HG03457 (cell line): ENCODE measurements at regions not wholly inside any gene's neighbourhood (a gene's known extent, or its start where the extent isn't known, plus 50 kb on each side); places are given as distances from the start of the nearest gene placed in this dataset.

ENCODE experiments used
- ATAC-seq: cut with Tn5 transposase; IDR thresholded peaks from one replicate; pipeline ENCODE4 v1.9.1; 2021; ENCODE audit warnings: moderate number of reproducible peaks; ENCODE audit not compliant: unreplicated experiment

DNA sequence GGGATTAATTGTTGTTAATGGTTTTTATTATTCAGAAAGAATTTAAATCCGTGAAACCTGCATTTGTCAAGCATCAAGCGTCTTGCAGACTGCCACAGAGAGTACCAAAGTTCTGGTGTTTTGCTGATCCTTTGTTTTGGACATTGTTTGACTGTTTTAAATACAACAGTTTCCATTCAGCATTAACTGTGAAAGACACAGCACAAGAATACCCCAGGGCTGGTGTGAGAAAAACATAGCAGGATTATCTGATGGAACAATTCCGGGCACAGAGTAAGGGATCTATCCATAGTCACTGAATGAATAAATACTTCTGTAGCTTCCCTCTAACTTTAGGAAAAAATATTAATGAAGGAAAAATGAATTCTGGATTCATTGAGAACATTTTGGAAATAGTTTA is 202.3 kb downstream of the LTN1 start:
- no peak for ATAC-seq

DNA sequence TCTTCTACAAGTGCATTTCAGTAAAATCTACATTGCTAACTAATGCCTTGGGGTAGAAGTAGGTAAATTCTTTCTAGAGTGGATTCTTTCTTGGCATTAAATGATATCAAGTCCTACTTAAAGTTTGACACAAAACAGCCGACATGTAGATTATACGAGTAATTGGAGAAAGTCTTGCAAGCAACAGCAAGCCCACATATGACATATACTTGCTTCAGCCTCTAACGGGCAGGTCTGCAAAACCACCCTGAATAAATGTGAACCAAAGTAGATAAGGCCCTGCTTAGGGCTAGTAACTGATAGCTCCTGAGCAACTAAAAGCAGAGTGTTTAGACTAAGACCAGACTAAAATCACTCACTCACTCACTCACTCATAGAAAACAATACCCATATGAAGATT is 203.2 kb downstream of the LTN1 start:
- no peak for ATAC-seq

DNA sequence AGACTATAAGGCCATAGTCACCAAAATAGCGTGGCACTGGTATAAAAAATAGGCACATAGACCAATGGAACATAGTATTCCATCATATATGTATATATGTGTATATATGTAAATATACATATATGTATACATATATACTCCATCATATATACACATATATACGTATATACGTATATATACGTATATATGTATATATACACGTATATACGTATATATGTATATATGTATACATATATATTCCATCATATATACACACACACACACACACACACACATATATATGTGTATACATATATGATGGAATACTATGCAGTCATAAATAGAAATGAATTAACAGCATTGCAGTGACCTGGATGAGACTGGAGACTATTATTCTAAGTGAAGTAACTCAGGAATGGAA is 204.6 kb downstream of the LTN1 start:
- ATAC-seq = no peak

DNA sequence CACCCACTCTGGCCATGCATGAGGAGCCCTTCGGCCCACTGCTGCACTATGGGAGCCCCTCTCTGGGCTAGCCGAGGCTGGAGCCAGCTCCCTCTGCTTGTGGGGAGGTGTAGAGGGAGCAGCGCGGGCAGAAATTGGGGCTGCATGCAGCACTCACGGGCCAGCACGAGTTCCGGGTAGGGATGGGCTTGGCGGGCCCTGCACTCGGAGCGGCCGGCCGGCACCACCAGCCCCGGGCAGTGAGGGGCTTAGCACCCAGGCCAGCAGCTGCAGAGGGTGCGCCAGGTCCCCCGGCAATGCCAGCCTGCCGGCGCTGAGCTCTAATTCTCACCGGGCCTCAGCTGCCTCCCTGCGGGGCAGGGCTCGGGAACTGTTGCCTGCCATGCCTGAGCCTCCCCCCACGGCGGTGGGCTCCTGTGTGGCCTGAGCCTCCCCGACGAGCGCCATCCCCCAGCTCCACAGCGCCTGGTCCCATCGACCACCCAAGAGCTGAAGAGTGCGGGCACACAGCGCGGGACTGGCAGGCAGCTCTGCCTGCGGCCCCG is 209.0 kb downstream of the LTN1 start:
- ATAC-seq = no peak

DNA sequence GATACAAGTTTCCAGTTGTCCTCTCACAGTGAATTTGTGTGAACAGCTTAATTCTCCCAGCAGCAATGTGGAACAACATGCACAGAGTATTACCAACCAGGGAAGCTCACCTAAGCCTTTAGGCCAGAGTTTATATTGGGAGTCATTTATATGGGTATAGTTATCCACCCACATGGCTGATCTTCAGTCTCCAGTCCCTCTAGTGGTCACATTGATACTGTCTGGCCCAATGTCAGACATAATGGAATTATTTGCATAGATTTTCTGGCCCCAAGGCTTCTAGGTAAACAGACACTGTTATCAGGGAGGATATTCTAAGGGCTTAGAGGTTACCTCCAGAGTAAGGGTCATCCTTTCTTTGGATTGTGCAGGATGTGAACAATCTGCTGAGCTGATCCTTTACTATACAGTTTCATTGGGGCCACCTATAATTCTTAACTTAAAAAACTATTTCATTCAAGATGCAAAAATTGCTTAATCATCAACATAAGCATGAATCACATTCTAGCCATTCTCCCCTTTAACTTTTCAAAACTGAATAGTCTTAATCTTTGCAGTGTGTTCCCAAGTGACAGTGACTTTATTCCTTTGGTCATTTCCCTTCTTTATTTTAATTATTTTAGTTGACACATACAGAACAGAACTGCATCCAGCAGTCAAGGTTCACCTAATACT is 210.9 kb downstream of the LTN1 start:
- no peak for ATAC-seq

DNA sequence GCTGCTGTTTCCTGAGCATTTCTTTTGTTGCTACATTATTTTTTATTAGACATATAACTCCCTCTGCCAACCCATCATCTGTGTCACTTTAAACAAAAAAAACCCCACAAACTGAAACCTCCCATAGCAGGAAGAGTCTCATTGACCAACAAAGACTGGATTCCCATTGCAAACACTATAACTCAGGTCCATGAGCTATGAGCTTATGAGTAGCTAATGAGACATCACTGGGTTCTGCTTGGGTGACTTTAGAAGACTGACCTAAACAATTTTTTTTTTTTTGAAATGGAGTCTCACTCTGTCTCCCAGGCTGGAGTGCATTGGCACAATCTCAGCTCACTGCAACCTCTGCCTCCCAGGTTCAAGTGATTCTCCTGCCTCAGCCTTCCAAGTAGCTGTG is 212.8 kb downstream of the LTN1 start:
- ATAC-seq = no peak

DNA sequence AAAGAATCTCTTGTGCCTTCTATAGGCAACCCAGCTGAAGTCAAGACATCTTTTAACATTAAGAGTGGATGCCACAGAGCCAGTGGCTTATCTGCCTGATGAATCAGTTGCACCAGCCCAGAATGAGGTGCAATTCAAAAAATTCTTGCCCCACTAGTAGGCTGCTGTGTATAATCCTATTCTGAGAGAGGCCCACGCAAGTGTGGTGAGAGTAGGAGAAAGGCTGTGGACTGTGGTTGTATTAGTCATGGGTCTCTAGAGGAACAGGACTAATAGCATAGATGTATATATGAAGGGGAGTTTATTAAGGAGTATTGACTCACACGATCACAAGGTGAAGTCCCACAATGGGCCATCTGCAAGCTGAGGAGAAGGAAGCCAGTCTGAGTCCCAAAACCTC is 216.4 kb downstream of the LTN1 start:
- no peak for ATAC-seq

DNA sequence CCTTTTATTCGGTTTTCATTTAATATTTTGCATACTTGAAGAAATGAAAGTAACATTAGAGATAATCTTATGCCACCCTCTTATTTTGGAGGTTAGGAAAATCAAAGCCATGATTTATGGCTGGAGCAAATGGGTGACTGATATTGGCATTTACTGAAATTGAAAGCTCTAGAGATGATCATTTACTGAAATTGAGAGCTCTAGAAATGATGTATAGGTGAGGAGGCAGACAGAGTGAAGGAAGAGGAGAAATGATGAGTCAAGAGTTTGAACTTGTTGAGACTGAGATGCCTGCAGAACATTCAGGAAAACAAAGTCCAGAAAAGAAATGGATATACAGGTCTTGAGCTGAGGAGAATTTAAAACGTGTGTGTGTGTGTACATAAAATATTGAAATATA is 217.6 kb downstream of the LTN1 start:
- ATAC-seq = no peak

DNA sequence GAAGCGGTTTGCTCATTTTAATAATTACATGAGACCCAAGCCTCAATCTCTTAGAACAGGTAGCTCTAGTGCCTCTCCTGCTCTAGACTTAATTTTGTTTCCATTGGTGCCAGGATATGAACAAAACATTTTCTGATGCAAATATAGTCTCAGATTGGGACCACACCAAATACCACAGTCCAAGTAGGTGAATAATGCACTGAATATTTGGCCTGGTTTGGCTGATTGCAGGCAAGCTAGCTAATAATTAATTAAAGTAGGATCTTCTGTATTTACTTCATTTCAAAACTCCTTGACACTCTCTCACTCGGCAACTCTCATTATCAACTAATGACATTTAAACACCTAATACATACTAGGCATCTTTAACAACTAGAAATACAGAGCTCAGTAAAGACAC is 219.6 kb downstream of the LTN1 start:
- ATAC-seq = no peak

DNA sequence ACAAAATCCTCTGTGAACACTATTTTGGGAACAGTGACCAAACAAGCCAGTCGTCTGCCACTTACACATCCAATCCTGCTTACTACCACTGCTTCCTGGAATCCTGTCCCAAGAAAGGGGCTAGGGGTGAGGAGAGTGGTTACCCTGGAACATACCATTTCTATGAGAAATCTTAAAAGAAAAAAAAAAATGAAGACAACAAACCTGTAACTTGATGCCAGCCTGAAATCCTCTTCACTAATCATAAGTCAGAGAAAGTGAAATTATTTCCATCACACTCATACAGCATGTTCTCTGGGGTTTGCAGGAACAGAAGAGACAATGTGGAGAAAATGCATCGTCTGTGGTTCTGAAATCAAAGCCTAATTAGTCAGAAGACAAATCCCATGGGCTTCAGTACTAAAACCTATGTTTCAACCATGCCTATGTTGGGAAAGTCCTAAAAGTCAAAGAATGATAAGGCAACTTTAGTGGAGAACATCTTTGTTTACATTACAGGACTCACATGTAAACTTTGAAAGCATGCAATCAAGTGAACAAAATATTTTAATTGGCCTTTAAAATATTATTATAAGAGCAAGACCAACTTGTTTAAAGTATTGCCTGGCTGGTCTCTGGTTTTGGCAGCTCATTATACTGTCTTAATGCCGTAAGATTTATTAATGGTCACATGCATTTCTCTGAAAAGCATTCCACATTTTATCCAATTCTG is 220.7 kb downstream of the LTN1 start:
- no peak for ATAC-seq

DNA sequence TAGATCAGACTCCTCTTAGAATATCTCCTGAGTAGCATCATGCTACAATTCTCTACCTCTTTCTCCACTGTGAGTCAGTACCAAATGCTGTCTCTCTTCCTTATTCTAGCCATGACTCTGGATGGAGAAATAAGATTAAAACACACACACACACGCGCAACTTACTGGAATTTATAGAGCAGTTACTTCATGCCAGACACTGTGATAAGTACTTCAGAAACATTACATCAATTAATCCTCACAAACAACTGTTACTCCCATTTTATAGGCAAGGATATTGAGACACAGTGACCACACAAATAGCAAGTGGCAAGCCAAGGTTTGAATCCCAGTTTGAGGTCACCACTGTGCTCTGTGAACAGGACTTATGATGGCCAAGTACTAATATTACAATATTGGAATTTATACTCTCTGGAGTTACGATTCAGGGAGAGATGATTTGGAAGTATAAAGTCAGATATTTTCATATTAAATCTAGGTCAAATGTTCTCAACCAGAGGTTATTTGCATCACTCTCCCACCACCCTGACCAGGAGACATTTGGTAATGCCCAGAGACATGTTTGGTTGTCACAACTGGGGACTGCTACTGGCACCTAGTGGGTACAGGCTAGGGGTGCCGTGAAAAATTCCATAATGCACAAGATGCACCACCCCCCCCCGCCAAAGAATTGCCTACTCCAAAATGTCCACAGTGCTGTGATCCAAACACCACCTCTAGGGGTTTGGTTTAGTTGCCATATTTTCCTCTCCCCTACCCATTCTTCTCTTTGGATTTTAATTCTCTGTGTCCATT is 221.6 kb downstream of the LTN1 start:
- no peak for ATAC-seq

DNA sequence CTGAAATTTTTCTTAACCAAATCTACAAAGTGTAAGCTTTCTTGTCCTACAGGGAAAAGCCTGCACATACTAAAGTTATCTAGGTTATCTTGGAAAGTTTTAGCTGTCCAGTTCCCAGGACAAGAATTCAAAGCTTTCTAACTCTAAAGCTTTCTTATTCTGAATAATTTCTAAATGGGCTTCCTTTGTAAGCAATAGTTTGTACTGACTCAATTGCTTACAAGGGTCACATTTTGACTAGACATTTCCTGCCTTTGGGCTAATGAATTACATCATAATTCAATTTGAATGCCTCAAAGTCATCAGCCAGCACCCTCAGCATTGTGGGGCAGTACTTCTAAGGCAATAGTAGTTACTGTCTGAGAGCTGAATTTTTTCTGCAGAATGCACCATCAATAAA is 223.0 kb downstream of the LTN1 start:
- ATAC-seq = no peak

DNA sequence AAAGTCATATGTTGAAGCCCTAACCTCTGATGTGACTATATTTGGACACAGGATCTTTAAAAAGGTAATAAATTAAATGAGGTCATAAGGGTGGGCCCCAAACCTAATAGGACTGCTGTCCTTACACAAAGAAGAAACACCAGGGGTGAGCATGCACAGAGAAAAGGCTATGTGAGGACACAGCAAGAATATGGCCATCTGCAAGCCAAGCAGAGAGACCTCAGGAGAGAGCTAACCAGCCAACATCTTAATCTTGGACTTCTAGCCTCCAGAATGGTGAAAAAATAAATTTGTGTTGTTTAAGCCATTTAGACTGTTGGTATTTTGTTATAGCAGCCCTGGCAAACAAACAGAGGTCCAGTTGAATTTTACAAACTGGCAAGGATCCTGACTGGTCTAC is 223.9 kb downstream of the LTN1 start:
- ATAC-seq = no peak

DNA sequence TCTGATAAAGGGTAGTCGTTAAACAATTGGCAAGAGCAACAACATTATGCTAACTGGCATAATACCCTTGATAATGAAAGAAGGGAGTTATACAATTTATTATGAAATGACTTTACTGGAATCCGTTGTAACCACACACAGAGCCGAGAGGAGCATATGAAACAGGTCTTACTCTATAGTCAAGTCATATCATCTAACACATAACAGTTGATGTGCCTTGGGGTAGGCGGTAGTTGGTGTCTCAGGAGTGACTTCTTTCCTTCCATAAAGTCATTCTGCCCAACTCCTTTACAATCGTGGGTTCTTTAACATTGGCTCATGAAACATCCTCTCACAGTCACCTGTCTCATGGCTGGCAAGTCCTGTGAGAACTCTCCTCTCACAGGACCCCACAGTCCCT is 225.2 kb downstream of the LTN1 start:
- no peak for ATAC-seq

DNA sequence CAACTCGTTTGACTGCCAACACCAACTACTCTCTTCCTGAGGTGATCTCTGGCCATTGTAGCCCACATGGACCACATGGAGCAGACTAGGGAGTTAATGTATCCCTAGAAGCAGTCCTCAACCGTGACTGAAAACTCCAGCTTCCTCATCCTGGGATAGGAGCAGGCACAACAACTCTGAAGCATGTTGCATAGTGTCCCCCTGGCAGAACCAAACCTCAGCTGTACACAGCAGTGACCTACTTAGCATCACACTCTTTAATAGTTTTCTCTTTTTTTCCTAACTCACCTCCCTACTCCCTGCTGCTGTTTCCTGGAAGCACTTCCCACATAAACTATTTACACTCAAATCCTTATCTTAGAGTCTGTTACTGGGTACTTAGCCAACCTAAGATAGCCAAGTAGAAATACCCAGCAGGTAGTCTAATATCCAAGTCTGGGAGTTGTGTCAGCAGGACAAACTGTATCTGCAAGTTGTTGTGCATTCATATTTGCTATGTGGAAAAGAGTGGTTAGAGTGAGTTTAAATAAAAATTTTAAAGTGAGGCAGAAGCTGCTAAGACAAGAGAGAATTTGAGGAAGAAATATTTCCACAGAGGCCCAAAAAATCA is 228.8 kb downstream of the LTN1 start:
- ATAC-seq = no peak

DNA sequence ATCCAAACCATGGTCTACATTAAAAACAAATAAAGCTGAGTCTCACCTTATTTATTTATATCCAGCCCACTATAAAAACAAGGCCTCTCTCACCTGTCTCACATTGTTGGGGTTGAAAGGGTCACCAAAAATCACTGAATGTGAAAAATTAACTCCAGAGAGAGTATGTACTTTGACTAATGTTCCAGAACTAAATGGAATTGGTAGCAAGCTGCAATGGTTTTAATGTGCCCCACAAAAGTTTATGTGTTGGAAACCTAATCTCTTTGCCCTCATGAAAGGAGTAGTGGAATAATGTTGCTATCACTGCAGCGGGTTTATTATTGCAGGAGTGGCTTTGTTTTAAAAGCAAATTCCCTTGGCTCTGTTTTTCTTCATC is 230.3 kb downstream of the LTN1 start:
- no peak for ATAC-seq

DNA sequence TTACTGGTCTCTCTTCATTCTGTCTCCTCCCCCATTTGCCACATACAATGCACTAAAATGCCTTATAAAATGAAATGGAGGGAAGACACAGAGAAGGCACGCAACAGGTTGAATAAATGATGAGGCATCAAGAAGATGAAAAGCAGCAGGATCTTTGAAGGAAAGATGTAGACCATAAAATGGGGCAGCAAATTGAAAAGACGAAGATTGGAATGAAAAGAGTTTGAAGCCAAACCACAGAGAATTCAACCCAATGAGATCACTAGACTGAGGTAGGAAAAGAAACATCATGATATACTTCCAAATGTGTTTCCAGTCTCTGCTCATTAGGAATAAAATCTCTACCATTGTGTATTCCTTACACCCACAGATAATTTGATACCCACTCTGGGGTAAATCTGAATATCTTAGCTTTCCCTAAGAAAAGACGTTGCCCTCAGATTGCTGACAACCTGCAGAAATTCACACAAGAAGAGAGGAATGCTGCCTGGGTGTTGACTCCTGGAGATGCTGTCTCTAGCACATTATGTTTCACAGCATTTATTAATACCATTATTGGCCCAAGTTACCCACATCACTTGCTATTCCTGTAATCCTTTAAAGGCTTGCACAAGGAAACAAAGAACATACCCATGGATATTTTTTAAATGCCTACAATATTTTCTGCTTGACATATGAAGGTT is 230.9 kb downstream of the LTN1 start:
- ATAC-seq = no peak

DNA sequence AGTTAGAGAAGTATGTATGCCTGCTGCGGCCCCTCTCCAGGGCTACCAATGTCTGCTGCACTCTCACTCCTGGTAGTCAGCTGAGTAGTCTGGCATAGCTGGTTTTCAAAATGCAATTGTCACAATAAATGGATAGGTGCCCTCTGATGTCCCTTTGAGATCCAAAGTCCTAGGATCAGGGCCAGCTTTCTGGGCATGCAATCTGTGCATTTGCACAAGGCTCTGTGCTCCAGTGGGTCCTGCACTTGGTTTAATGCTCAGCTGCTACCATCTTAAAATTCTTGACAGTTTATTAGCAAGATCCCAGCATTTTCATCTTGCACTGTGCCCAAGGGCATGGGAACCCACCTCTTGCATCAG is 233.8 kb downstream of the LTN1 start:
- ATAC-seq = no peak

DNA sequence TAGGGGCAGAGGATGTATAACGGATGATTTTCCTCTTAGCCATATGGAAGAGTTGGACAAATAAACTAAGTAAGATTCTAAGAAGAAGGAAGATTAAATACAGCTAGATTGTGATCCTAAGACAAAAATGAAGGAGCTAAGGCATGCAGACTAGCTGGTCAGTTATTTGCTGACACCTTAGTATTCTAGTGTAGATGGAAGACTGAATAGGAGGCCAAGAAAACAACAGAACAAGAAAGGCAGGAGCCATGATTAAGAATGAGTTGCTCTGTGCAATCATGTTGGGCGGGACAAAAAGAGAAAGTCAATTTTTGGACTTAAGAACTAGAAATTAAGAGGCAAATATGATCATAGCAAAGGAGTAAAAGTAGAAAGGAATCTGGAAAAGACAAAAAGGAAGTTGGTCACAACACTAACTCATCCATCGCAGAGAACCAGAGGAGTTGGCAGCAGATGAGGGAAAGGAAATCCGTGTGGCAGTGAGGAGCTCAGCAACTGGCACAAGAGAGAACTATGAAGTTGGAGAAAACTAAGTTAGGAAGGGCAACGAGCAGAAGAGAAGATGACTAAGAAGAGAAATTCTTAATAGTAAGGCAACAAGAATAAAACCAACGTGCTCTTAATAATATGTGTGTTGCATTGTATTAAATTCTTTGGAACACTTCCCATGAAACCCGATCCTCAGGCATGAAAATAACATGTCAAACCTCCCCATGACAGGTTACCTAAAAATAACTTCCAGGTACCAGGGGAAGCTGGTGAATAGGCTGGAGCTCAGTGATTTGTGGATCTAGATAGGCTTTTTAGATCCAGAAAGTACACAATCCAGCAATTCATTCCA is 234.4 kb downstream of the LTN1 start:
- ATAC-seq = no peak

DNA sequence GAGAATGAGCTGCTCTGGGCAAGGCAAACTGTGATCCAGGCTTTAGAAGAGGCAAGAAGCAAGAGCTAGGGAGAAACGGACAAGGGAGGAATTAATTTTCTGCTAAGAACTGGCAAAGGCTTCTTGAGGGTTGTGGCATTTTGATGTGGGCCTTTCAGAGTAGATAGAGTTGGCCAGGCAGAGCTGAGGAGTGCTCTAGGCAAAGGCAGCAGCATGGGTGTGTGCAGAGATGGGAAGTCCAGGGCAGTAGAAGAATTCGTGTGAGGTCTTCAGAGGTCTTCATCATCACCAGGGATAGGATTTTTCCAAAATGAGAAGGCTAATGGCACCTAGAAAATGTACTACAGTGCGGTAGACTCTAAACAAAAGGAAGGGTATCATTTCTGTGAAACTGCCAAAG is 237.8 kb downstream of the LTN1 start:
- no peak for ATAC-seq
